Esophagus (tissue), 2 donors: ENCODE measurements at regions not wholly inside any gene's neighbourhood (a gene's known extent, or its start where the extent isn't known, plus 50 kb on each side); places are given as distances from the start of the nearest gene placed in this dataset.

Source experiments
- H3K27ac ChIP-seq, 2 donors: one replicate each; pipeline ENCODE4 v1.5.1; 2013; ENCODE audit warnings: low read depth in 2 of 2, mild to moderate bottlenecking in 2 of 2, inconsistent platforms in 1 of 2, low read length in 1 of 2, moderate library complexity in 1 of 2
- H3K27me3 ChIP-seq, 2 donors: one replicate each; pipeline ENCODE4 v1.6.1; 2013; ENCODE audit warnings: low read length in 2 of 2, control low read depth in 1 of 2, mild to moderate bottlenecking in 1 of 2; ENCODE audit not compliant: insufficient read depth in 2 of 2, control insufficient read depth in 1 of 2
- H3K36me3 ChIP-seq, 2 donors: one replicate each; pipeline ENCODE4 v1.6.1; 2013; ENCODE audit warnings: low read length in 1 of 2; ENCODE audit not compliant: control insufficient read depth in 2 of 2, insufficient read depth in 2 of 2
- H3K4me1 ChIP-seq, 2 donors: one replicate each; pipeline ENCODE4 v1.6.1; 2013; ENCODE audit warnings: low read length in 1 of 2; ENCODE audit not compliant: control insufficient read depth in 2 of 2, insufficient read depth in 2 of 2
- H3K4me3 ChIP-seq, 2 donors: one replicate each; pipeline ENCODE4 v1.5.1; 2013; ENCODE audit warnings: low read length in 2 of 2, mild to moderate bottlenecking in 2 of 2, low read depth in 1 of 2, moderate library complexity in 1 of 2
- H3K9me3 ChIP-seq, 2 donors: one replicate each; pipeline ENCODE4 v1.6.1; 2013; ENCODE audit warnings: mild to moderate bottlenecking in 2 of 2, low read depth in 1 of 2, low read length in 1 of 2, moderate library complexity in 1 of 2; ENCODE audit not compliant: control insufficient read depth in 2 of 2, insufficient read depth in 1 of 2
- WGBS, 2 donors: extraction: QIAGEN DNeasy Blood & Tissue Kit; methylation state at CpG; one replicate each; pipeline ENCODE4 v1.1.7; 2013; 5-methylcytosine and 5-hydroxymethylcytosine counted together
- donor health status: healthy with polysubstance abuse.
- donor health status: Bipolar disorder and iron deficiency.

DNA sequence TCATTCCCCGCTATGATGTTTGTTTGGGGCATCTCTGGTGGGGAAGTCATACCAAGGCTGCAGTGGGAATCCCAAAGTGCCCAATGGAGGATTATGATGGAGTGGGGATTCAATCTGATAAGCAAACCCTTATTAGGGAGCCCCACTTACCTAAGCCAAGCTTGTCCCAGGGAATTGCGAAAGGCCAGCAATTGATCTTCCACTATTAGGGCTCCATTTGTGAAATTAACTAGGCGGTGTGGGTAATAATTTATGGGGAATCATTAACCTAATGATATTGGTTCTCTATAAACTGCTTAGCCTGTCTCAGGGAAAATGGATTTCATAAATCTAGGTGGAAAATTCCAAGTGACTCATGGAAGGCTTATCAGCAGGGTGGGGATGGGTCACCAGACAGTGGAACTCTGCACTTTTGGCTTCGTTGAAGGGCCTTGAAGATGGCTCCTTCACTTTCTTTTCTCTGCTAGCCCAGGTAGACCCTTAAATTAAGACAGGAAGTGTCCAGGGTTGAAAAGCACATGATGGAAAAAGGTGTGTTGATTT, 113.0 kb upstream of the WSCD2 start:
- WGBS, 2 donors: 77 to 91% methylated on average over 4 of the region's 4 CpGs
- H3K9me3 ChIP-seq: no peaks in the 10 kb centered on the region
- no peak overlapping the region for H3K27ac ChIP-seq
- H3K4me3 ChIP-seq: no peak overlapping the region
- H3K4me1 ChIP-seq: no peaks in the 10 kb centered on the region
- no peaks in the 10 kb centered on the region for H3K36me3 ChIP-seq
- no peaks in the 10 kb centered on the region for H3K27me3 ChIP-seq

DNA sequence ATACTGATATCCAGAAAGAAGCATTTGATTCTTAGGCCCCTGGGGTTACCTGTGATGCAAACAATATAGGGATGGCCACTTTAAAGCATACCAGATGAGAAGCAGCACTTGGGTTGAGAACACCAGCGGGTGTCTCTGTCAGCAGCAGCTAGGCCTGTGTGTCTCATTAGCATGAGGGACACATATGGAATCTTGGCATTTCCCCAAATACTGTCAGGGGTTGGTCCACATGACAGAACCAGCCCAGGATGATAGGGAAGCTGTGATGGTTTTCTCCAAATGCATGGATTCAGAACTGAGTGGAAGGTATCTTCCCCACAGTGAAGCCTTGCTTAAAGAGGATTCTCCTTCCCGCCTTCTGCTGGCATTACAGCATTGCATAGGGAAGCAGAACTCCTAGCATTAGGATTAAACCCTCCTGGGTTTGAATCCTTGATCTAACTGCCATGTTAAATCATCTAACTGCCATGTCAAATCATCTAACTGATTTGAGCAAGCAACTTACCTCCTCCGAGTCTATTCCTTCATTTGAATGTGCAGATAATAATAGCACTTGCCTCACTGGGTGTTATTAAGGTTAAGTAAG, 111.5 kb upstream of the WSCD2 start:
- WGBS, 2 donors: 70 to 77% methylated on average over 3 of the region's 3 CpGs
- H3K27ac ChIP-seq: no peak overlapping the region
- no peaks in the 10 kb centered on the region for H3K4me1 ChIP-seq
- no peaks in the 10 kb centered on the region for H3K9me3 ChIP-seq
- H3K36me3 ChIP-seq: no peaks in the 10 kb centered on the region
- H3K4me3 ChIP-seq: no peak overlapping the region
- no peaks in the 10 kb centered on the region for H3K27me3 ChIP-seq

DNA sequence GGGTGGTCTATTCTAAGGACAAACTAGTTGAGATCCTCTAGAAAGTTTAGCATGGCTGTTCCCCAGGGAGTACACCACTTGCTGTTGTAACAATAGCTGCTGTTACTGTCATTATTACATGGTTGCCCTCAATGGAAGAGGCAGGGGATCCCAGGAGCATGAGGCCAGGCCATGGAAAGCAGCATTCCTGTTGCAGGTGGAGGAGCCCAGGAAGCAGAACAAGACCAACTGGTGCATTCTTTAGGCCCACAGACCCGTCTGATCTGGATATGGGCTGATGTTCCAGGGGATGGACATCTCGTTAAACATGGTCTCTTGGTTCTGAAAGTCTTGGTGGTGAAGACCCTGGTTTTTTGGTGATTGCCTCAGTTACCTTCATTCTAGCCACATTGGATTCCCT, 109.2 kb upstream of the WSCD2 start:
- Histone ChIP-seq H3K9me3 (no peaks in the 10 kb centered on the region), H3K4me3 (no peak overlapping the region), H3K36me3 (no peaks in the 10 kb centered on the region), H3K4me1 (no peaks in the 10 kb centered on the region), H3K27ac (no peak overlapping the region), H3K27me3 (peaks cover 0 to 2% of the 10 kb centered on the region in 2 donors)
- 52 to 67% methylated on average over 2 of the region's 2 CpGs for WGBS, 2 donors

DNA sequence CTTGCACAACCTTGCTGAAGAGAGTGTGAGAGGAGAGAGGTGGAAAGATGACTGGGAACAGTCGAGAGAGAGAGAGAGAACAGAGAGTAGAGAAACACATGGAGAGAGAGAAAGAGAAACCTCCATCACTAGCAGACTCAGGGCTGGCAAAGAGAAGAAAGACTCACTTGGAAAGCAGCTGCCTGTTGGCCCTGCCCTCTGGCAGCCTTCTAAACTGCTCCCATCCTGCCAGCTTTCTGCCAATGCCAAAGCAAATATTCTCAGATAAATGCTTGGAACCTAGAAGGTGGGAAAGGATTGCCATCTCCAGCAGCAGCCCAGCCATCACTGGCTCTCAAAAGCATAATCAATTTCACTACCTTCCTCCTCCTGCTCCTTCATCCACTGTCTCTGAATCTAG, 107.9 kb upstream of the WSCD2 start:
- 38 to 45% methylated on average over 1 of the region's 1 CpG for WGBS, 2 donors
- Histone ChIP-seq H3K4me3 (no peak overlapping the region), H3K27me3 (peaks cover 0 to 2% of the 10 kb centered on the region in 2 donors)

DNA sequence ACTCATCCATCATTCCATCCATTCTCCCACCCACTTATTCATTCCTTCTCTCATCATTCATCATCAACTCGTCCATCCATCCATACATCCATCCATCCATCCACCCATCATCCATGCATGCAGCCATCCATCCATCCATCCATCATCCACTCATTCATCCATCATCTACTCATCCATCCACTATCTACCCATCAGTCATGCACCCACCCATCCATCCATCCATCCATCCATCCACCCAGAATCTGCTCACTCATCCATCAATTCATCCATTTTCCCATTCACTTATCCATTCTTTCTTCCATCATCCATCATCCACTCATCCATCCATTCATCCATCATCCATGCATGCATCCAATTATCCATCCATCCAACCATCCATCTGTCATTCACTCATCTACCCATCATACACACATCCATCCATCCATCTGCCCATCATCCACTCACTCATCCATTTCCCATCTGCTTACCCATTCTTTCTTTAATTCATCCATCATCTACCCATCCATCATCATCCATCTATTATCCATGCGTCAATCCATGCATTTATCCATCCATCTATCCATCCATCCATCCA, 107.1 kb upstream of the WSCD2 start:
- H3K27ac ChIP-seq: no peak overlapping the region
- 72 to 74% methylated on average over 2 of the region's 2 CpGs for WGBS, 2 donors
- no peaks in the 10 kb centered on the region for H3K9me3 ChIP-seq
- no peak overlapping the region for H3K4me3 ChIP-seq
- H3K4me1 ChIP-seq: no peaks in the 10 kb centered on the region
- H3K27me3 ChIP-seq: peaks cover 0 to 2% of the 10 kb centered on the region in 2 donors
- no peaks in the 10 kb centered on the region for H3K36me3 ChIP-seq

More for the DNA sequence above, 107.9 kb upstream of the WSCD2 start:
- no peaks in the 10 kb centered on the region for H3K36me3 ChIP-seq
- H3K4me1 ChIP-seq: no peaks in the 10 kb centered on the region
- no peak overlapping the region for H3K27ac ChIP-seq
- no peaks in the 10 kb centered on the region for H3K9me3 ChIP-seq

DNA sequence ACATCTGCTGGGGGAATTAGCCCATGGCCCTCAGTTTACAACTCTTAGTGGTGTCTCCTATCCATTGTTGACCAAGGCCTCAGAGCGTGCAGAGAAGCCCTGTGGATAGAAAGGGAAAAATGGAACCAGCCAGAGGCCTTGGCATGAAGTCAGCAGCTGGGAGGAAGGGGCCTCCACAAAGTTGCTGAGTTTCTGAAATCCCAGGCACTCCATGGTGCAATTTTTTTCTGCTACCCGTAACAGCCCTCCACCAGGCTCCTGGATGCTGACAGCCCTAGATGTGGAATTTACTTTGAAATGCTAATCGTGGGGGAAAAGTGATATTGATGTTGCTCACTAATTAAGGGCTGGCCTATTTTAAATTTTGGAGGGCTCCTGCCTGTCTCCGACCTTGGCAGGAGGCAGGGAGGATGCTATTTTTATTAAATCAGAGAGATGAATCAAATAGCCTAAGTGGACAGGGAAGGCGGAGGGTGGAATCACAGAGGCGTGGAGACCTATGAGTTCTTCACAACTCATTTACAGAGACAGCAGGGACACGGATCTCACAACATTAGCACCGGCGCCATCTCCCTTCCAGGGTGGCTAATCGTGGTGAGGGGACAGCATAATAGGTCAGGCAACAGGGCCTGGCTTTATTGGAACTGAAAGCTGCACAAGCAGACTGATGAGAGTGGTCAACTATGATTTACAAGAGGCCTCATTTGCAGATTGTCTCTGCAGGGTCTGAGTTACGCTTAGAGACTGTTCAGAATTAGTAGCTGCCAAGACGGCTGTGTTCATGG, 99.8 kb upstream of the WSCD2 start:
- 55 to 58% methylated on average over 12 of the region's 12 CpGs for WGBS, 2 donors
- H3K4me3 ChIP-seq: no peak overlapping the region
- no peaks in the 10 kb centered on the region for H3K9me3 ChIP-seq
- H3K4me1 ChIP-seq: no peaks in the 10 kb centered on the region
- H3K27ac ChIP-seq: no peak overlapping the region
- peaks cover 0 to under 1% of the 10 kb centered on the region in 2 donors for H3K27me3 ChIP-seq
- H3K36me3 ChIP-seq: no peaks in the 10 kb centered on the region

DNA sequence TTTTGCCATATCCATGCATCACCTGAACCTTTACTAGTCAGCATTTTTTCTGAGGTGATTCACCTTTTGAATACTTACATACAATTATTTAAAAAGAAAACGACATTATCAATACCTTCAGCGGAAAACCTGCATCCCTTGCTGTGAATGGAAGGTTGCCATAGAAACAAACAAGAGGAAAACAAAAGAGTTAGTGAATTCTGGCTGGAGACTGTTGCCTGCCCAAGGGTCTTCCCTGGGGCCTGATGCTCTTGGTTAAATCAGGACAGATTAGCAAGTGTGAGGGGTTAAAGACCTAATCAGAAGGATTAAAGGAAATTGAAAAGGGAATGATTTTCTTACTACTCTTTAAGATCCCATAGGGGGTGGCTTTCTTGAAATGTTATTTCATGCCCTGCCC, 96.0 kb upstream of the WSCD2 start:
- H3K36me3 ChIP-seq: no peaks in the 10 kb centered on the region
- no peaks in the 10 kb centered on the region for H3K4me1 ChIP-seq
- WGBS, 2 donors: 40 to 44% methylated on average over 2 of the region's 2 CpGs
- H3K27me3 ChIP-seq: no peaks in the 10 kb centered on the region
- H3K9me3 ChIP-seq: no peaks in the 10 kb centered on the region
- no peak overlapping the region for H3K27ac ChIP-seq
- H3K4me3 ChIP-seq: no peak overlapping the region

DNA sequence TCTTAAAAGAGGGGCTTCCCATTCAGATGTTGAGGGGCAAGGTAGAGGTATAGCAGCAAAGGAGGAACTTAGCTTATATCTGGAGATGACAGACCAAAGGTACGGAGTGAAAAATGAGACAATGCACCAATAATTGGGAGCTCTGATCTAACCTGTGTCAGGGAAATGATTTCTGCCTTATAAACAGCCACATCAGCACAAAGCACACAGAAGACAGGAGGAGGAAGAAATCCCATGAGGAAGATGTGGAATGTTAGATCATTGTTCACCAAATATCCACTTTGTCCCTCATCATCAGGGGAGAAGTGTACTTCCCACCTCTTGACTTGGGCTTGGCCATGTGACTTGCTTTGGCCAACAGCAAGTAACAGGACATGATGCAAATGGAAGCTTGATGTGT, 93.7 kb upstream of the WSCD2 start:
- 83 to 89% methylated on average over 1 of the region's 1 CpG for WGBS, 2 donors
- Histone ChIP-seq H3K4me1 (no peaks in the 10 kb centered on the region), H3K27me3 (no peaks in the 10 kb centered on the region), H3K4me3 (no peak overlapping the region), H3K36me3 (no peaks in the 10 kb centered on the region), H3K27ac (no peak overlapping the region), H3K9me3 (no peaks in the 10 kb centered on the region)

DNA sequence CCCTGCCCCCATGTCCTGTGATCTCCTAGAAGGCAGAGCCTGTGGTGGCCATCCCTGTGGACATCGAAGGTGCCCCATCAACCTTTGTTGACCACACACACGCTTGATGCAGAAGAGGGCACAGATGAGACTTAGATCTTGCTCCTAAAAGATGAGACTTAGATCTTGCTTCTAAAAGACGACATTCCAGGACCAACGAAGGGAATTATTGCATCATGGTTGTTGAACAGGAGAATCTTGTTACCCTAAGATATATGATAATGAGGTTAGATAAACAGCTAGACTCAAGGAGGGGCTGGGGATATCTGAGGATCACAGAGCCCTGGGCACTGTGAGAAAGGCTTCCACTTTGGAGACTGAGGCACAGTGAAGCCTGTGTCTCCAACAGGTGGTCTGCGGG, 91.1 kb upstream of the WSCD2 start:
- no peaks in the 10 kb centered on the region for H3K4me1 ChIP-seq
- no peak overlapping the region for H3K27ac ChIP-seq
- no peaks in the 10 kb centered on the region for H3K27me3 ChIP-seq
- no peak overlapping the region for H3K4me3 ChIP-seq
- no peaks in the 10 kb centered on the region for H3K36me3 ChIP-seq
- WGBS, 2 donors: 80 to 88% methylated on average over 5 of the region's 5 CpGs
- no peaks in the 10 kb centered on the region for H3K9me3 ChIP-seq
